NCI-H82 treated with DMSO at 0.1 percent for 48 hours (cell line): ENCODE measurements at regions not wholly inside any gene's neighbourhood (a gene's known extent, or its start where the extent isn't known, plus 50 kb on each side); places are given as distances from the start of the nearest gene placed in this dataset.

Experiments used
- DNase-seq: peaks from one replicate; lab custom pipeline; 2025; ENCODE audit not compliant: unreplicated experiment; lab: John Stamatoyannopoulos, UW

DNA sequence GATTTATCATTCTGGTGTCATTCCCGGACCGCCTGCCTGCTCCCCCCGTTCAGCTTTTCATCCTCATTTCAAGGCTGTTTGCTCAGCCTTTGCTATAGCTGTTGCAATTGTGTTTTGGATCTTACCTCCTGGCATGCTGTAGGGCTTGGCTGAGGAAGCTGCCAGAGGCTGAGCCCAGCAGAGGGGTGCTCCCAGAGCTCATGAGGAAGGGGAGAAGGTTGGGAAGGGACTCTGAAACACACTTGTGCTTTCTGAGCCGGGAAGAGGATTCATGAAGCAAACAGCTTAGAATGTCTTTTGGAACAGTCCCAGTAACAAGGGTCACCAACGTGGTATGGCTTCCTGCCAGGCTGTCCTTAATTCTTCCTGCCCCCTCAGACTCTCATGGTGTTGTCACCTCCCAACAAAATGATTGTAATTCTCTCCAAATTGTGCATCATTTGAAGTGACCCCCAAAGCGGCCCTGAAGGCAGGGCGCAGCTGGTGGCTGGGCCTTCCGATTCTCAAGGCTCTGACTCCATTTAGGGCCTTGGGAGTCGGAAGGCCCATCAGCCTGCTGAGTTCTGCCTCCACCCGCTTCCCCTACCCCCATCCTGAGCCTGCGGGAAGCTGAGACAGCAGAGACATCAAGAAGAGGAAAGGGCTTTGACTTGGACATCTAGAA is 111.9 kb upstream of the ARHGAP5 start:
- no peak for DNase-seq

DNA sequence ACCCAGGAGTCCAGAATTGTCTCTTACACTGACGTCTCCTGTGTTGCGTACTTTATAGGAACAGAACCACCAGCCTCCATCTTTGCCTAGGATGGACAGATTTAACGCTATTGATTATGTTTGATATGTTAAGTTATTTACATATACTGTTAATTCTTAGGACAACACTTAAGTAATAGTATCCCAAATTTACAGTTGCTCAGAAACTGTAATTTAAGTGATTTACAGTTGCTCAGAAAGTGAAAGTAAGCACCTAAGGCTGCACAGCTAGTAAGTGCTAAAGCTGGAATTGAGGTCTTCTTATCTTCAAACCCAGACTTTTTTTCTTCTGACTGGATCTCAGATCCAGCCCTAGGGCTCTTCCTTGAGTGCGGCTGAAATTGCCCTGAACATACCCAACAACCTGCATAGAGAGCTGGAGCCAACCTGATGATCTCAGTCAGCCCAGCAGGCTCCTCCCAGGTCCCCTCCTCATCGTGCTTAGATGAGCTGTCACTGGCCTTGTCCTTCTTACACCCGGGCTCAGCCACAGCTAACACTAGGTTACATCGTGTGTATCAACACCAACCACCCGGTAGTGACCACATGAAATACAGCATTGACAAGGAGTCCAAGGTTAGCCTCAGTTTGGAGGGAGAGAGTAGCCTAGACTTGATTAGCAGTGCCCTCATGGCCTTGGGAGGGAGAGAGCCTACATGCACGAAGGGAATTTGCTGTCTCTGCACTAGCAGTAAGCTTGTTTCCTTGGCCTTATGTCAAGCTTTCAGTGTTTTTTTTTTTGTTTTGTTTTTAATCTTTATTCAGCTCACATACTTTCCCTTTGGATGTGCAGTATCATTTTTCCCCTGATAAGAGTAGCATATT is 111.1 kb upstream of the ARHGAP5 start:
- DNase-seq = no peak

DNA sequence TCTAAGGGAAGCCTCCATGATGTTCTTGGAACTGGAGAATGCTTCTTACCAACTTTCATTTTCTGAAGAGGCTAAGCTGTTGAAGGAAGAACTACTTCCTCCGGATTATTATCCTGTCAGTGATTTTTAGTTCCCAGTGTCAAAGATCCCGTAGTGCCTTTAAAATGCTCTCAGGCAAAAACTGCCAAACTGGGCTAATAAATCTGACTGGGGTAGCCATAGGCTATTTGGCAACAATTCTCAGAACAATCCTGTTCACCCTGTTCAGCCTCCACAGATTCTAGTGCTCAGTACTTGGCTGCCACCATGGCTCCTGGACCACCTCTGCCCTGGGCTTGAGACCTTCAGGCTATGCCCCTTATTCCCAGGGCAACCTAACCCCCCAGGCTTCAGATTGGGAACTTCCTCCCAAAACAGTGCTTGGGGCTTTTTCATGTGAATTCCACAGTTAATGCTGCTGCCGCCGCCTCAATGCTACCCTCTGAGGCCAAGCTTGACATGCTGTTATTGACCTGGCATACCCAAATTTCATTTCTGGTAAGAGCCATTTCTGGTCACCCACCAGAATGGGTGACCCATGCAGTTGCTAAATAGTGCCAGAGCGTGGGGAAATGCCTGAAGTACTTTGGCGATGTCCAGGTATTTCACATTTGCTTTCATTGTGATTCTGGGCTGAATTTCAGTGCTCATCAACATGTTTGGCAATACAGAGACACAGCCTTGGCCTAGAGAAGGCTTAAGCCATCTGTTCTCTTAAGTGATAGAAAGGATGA is 110.0 kb upstream of the ARHGAP5 start:
- DNase-seq = no peak

DNA sequence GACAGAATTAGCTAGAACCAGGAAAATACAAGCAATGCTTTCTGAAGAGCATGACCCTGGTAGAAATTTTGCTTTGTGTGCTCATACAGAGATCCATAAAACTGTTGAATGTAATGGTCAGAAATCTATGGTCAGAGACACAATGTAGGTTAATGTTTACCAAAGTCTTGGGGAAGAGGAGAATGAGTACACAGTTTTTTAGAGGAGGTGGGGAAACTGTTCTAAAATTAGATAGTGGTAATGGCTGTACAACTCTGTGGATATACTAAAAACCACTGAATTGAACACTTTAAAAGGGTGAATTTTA is 109.5 kb upstream of the ARHGAP5 start:
- DNase-seq = no peak

DNA sequence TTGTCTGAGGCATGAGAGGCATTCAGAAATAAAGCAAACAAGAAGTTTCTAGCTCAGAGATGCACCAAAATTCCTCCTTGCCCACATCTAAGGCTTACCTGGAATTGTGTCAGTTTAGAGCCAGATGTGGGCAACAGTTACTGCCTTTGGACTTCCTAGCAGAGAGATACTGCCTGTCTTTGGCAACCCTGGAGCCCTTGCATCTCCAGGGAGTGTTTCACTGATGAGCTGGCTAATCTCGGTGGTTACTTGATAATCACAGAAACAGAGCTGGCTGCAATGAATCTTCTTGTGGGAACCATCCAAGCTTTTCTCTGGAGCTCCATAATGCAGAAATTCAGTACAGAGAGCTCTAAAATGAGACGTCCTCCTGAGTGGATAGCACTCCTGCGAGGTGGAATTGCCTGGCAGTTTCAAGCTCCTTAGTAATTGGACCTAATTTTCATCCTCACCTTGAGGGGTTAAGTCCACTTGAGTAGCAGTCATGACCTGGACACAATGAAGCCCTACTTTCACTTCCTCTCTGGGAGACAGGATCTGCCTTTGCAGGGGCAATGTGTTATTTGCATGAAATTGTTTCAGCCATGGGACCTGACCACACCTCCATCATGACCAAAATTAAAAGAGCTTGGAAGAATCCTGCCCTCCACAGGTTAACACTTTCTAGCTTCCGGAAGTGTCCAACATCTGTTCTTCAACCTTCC is 108.8 kb upstream of the ARHGAP5 start:
- DNase-seq = no peak

DNA sequence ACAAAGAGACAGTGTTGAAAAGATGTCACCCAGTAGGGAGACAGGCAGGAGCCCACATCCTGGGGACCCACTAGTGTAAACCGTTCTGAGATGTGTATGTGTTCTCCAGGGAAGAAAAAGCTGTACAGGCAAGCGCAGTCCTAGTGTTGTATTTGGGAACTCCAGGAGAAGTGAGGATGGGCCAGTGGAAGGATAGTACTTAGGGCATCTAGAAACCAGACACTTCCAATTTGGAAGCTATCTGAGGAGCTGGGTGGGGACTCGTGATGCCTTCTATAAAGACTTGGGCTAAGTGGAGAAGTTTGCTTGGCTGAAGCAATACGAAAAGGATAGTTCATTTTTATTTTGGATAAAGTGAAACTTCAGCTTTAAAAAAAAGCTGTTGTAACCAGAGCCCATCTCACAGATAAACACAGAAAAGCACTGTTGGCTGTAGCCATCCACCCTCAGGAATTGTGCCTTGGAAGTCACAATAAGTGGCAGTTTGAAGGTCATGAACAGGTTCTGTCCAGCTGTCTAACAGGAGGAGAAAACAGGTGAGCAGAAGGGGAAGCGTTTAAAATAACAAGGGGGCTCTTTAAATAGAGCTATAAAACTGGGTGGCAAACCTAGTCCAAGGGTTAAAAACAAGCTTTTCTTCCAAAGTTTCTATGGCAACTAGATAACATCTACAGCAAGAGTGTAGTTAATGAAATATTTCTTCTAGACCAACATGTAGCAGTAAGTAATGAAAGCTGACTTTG is 108.0 kb upstream of the ARHGAP5 start:
- DNase-seq = no peak

DNA sequence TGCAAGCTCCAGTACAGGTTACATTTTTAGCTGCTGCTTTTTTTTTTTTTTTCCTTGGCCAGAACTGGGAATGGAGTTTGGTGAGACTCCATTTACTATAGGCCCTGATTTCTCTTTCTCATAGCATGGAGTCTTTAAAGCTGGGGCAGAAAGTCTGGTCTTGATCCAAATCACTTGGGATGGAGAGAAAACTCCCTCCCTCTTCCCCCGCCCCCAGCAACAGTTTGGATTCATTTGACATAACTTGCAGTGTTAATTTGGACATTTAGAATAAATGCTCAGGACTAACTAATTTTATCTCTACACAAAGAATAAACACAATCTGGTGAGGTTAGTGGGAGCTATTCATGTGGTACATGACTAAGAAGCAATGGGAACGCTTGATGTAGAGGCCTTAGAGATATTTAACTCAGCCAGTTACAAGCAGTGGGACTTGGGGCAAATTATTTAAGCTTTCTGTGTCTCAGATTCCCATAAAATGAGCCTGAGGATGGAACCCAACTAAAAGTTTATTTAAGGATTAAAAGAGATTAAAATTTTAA is 107.3 kb upstream of the ARHGAP5 start:
- DNase-seq = no peak

DNA sequence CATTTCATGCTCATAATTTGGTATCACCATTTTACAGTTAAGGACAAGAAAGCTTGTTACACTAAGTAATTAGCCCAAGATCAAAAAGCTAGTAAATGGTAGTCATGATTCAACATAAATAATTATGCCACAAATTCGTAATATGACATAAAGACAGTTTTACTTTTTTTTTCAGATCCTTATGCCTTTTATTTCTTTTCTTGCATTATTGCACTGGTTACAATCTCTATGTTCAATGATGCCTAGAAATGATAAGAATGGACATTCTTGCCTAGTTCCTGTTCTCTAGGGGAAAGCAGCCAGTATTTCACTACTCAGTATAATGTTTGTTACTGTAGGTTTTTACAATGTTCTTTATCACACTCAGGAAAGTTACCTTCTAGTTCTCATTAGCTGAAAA is 106.4 kb upstream of the ARHGAP5 start:
- no peak for DNase-seq

DNA sequence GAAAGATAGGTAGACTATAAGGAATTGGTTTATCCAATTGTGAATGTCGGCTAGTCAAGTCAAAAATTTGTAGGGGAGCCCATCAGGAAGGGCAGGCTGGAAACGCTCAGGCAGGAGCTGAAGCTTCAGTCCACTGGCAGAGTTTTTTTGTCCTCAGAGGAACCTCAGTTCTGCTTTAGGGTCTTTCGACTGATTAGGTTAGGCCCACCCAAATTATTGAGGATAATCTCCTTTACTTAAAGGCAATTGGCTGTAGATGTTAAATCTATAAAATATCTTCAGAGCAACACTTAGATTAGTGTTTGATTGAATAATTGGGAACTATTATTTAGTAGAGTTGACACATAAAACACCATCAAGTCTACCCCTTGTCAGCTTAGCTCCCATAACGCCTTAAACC is 105.5 kb upstream of the ARHGAP5 start:
- no peak for DNase-seq

DNA sequence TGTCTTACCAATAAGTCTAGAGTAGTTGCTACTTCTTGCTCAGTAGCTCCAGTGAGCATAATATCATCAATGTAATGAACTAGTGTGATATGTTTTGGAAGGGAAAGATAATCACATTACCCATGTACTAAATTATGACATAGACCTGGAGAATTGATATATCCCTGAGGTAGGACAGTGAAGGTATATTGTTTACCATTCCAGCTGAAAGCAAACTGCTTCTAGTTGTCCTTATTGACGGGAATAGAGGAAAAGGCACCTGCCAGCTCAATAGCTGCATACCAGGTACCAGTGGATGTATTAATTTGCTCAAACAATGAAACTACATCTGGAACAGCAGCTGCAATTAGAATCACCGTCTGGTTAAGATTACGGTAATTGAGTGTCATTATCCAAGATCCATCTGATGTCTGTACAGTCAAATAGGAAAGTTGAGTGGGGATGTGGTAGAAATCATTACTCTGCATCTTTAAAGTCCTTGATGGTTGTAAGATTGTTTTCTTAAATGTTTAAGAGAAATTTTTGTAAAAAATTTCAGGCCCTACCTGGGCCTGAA is 100.0 kb upstream of the ARHGAP5 start:
- no peak for DNase-seq

DNA sequence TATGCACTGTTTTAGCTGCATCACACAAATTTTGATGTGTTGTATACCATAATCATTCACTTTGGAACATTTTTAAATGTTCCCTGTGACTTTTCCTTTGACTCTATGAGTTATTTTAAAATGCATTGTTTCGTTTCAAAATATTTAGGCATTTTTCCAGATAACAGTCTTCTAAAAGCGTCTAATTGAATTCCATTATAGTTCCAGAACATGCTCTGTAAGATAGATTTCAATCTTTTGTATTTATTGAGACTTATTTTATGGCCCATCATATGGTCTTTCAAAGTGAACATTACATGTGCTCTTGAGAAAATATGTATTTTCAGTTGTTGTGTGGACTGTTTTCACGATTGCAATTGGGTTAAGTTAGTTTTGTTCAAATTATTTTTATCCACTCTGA is 98.7 kb upstream of the ARHGAP5 start:
- DNase-seq = no peak

DNA sequence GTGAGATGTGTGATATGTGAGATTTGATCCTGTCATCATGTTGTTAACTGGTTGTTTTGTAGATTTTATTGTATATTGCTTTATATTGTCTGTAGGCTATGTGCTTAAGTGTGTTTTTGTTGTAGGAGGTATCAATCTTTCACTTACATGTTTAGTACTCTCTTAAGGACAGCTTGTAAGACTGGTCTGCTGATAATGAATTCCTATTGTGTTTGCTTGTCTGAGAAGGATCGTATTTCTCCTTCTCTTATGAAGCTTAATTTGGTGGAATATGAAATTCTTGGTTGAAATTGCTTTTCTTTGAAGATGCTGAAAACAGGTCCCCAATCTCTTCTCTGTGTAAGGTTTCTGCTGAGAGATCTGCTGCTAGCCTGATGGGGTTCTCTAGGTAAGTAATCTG is 94.5 kb upstream of the ARHGAP5 start:
- no peak for DNase-seq

DNA sequence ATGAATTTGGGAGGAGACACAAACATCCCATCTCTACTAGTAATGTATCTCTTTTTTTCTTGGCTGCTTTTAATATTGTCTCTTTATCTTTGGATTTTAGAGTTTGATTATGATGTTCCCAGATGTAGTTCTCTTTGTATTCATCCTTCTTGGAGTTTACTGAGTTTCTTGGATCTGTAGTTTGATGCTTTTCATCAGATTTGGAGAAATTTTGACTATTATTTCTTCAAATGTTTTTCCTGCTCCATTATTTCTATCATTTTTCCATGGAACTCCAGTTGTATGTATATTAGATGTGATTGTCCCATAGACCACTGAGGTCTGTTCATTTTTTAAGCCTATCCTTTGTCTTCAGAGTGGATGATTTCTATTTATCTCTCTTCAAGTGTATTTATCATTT is 90.7 kb upstream of the ARHGAP5 start:
- DNase-seq = no peak

DNA sequence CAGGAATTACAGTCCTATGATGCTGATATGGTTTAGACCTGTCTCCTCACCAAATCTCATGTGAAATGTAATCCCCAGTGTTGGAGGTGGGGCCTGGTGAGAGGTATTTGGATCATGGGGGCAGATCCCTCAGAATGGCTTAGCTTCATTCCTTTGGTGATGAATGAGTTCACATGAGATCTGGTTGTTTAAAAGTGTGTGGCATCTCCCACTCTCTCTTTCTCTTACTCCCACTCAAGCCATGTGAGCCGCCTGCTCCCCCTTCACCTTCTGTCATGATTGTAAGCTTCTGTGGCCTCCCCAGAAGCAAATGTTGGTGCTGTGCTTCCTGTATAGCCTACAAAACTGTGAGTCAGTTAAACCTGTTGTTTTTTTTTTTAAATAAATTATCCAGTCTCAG is 89.4 kb upstream of the ARHGAP5 start:
- no peak for DNase-seq

DNA sequence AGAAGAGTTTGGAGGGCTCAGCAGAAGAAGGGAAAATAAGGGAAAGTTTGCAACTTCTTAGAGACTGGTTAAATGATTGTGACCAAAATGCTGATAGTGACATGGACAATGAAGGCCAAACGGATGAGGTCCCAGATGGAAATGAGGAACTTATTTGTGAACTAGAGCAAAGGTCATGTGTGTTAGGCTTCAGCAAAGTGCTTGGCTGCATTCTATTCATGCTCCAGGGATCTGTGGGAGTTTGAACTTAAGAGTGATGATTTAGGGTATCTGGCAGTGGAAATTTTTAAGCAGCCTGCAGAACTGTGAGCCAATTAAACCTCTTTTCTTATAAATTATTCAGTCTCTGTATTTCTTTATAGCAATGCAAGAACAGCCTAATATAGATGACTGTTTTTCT is 88.9 kb upstream of the ARHGAP5 start:
- DNase-seq = no peak

DNA sequence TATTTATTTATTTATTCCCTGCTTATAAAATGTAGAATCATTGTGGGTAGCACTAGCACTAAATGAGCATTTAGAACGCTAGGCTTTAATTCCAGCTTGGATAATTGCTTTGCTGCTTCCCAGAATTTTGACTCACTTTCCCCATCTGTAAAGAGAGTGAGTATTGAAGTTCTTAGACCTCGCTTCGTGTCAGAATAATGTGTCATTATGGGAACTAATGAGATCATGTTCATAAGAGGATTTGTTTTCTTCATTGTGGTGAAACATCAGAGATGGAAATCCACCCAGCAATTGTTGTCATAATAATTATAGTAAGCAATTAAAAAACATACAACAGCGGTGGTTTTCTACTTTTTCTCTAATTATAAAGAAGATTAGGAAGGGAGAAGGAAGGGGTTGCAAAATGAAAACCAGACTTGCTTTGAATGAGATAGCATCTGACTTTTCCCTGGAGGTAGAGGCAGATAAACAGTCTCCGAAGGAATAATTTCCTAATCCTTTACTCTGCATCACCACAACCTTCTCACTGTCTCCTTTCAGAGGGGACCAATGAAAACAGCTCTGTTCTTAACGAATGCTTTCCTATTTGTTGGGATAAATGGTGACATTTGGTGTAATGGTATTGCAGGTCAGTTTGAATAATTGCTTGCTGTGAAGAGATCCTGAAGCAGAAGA is 86.8 kb upstream of the ARHGAP5 start:
- DNase-seq = peak; percentile 49

DNA sequence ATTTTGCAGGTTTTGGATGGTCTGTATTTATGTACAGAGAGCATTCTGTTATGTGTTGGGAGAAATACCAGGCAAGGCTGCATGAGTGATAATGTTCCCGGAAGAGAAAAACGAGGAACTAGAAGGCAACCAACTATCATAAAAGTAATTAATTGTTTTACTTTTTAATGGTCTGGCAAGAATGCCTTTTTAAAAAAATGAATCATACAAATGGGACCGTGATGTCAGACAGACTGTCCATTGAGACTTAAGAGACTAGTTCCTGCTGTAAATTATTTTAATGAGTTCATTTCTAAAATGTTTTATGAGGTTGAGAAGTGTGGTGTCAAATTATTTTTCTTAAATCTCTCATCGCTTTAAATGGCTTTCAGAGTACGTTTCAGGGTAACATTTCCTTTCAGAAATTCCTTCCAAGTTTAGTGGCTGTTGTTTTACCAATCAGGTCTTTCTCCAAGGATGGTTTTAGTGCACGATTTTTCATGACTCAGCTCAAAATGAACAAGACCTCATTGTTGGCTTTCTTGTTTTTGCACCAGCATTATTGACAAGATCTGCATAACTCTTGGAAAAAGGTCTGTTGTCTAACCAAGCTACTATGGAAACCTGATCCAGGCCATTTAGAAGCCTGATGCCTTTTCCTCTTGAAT is 86.1 kb upstream of the ARHGAP5 start:
- no peak for DNase-seq

DNA sequence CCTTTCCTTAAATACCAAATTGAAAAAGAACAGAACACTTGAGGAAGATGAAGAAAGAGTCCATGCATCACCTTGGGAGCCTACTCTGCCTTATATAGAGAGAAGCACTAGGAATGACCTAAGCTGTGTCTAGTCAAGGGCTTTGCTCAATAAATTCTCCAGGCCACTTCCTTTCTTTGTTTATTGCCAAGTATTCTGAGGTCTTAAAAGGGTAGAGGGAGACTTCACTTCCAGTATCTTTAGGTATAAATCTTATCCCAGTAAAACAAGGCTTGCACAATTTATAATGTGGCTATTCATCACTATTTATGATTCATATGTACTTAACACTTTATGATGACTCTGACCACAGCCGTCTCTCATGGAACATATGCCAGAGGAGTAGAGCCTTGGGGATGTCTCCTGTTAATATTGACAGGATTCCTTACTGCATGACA is 85.1 kb upstream of the ARHGAP5 start:
- no peak for DNase-seq

DNA sequence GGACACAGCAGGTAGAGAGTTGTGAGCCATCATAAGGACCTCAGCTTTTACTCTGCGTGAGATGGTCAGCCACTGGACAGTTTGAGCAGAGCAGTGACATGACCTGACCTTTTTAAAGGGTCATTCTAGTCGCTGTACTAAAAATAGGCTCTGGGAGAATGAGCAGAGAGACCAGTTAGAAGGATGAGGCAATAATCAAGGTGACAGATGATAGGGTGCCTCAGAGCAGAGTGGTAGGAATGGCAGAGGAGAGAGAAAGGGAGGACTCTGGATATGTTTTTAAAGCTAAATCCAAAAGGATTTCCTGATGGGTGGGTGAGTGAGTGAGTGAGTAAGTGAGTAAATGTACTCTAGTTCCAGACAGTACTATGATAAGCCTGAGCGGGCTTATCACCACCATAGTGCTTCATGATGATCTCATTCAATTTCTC is 83.6 kb upstream of the ARHGAP5 start:
- no peak for DNase-seq
